ENCODE measurements at regions not wholly inside any gene's neighbourhood (a gene's known extent, or its start where the extent isn't known, plus 50 kb on each side); places are given as distances from the start of the nearest gene placed in this dataset.

- no peak overlapping the region for H2AFZ ChIP-seq (ENCODE audit: low read depth, low read length, poor library complexity, severe bottlenecking)
- H3K9me3 ChIP-seq (ENCODE audit: control insufficient read depth in 1 of 2, insufficient read depth in 1 of 2, low read depth in 1 of 2, low read length in 2 of 2): peaks cover 0 to 5% of the 10 kb centered on the region in 2 experiments; a peak in 1 of 4 replicates
- no peak overlapping the region for H3K4me3 ChIP-seq (replicated peaks in 1 of 2; ENCODE audit: low read depth in 1 of 2, low read length in 2 of 2)
- intact Hi-C loops (cut with micrococcal nuclease): no loop called here
- RAD21 ChIA-PET (ENCODE audit: low non-redundant PET in 1 of 2, low total read pairs in 2 of 2, uncharacterized antibody in 2 of 2, unreplicated experiment in 2 of 2): no interaction called here
- no peak for TF ChIP-seq SRF (IDR thresholded peaks at IDR 0.05; ENCODE audit: low read depth)
- no peak for TF ChIP-seq FOSL1 (IDR thresholded peaks at IDR 0.05; ENCODE audit: low read depth)
- TF ChIP-seq ZNF274 (IDR thresholded peaks at IDR 0.05; ENCODE audit: low read depth, low read length): no peak
- TF ChIP-seq ATF3 (IDR thresholded peaks at IDR 0.05): no peak
- TF ChIP-seq EZH2 (IDR thresholded peaks at IDR 0.05): no peak
- no peak for TF ChIP-seq CTCF (IDR thresholded peaks at IDR 0.05 in 2 of 3, conservative IDR thresholded peaks at IDR 0.05 in 1 of 3; ENCODE audit: borderline replicate concordance in 1 of 3, insufficient read depth in 1 of 3, low read depth in 2 of 3, low read length in 2 of 3)
- TF ChIP-seq ZFX (IDR thresholded peaks at IDR 0.05): no peak
- TF ChIP-seq YY1 (IDR thresholded peaks at IDR 0.05; ENCODE audit: extremely low read depth, insufficient replicate concordance, low read depth, low read length): no peak
- no peak for TF ChIP-seq CEBPB (IDR thresholded peaks at IDR 0.05; ENCODE audit: low read depth)
- TF ChIP-seq POLR2A (IDR thresholded peaks at IDR 0.05; ENCODE audit: borderline replicate concordance, extremely low read depth, insufficient read depth, insufficient read length): no peak
- no peak for TF ChIP-seq MAX (IDR thresholded peaks at IDR 0.05)
- H4K20me1 ChIP-seq (ENCODE audit: insufficient read depth): no peaks in the 10 kb centered on the region
- no peaks in the 10 kb centered on the region for H3K27me3 ChIP-seq (ENCODE audit: insufficient read depth, low read length)
- no peaks in the 10 kb centered on the region for H3K79me2 ChIP-seq (ENCODE audit: insufficient read depth, low read length)
- DNase-seq (ENCODE audit: low read depth, low spot score) (no peak), ATAC-seq (no peak)
- no peaks in the 10 kb centered on the region for H3K4me1 ChIP-seq (ENCODE audit: control insufficient read depth in 1 of 2, insufficient read depth in 2 of 2, low read length in 2 of 2)
- POLR2A ChIA-PET: no interaction called here
- H3K36me3 ChIP-seq (ENCODE audit: control insufficient read depth in 1 of 2, insufficient read depth in 2 of 2, low read length in 2 of 2): no peaks in the 10 kb centered on the region
- no peak overlapping the region for H3K9ac ChIP-seq (ENCODE audit: low read length)
- BruUV-seq (replicated peaks): no TSS peak
- H3K27ac ChIP-seq (ENCODE audit: low read depth, low read length): no peak overlapping the region
- no peaks in the 10 kb centered on the region for H3K9me2 ChIP-seq (ENCODE audit: insufficient read depth)
- CTCF ChIA-PET: no interaction called here
- H3K4me2 ChIP-seq (ENCODE audit: low read length): no peak overlapping the region
Measured at GRCh38 chr13:88932950-88933349, 1261.8 kb downstream of the SLITRK5 start.

Data from HCT116 (cell line).